Endodermal cell (in vitro differentiated cells): ENCODE measurements at regions not wholly inside any gene's neighbourhood (a gene's known extent, or its start where the extent isn't known, plus 50 kb on each side); places are given as distances from the start of the nearest gene placed in this dataset.

Experiments
- DNase-seq: peaks from one replicate; pipeline ENCODE4 v3.0.0-alpha.2; 2017
- H3K27ac ChIP-seq: 2 replicates; pipeline ENCODE4 v1.5.1; 2013; ENCODE audit warnings: mild to moderate bottlenecking, low read depth, low read length, moderate library complexity
- H3K27me3 ChIP-seq: 2 replicates; pipeline ENCODE4 v1.6.1; 2013; ENCODE audit warnings: mild to moderate bottlenecking, low read length, moderate library complexity; ENCODE audit not compliant: insufficient read depth, control insufficient read depth, poor library complexity, severe bottlenecking
- H3K36me3 ChIP-seq: 2 replicates; pipeline ENCODE4 v1.7.0; 2013; ENCODE audit warnings: mild to moderate bottlenecking, low read length, moderate library complexity; ENCODE audit not compliant: control insufficient read depth, insufficient read depth
- H3K4me1 ChIP-seq: one replicate; pipeline ENCODE4 v1.7.0; 2013; ENCODE audit warnings: low read length; ENCODE audit not compliant: control insufficient read depth, insufficient read depth
- H3K4me3 ChIP-seq: 2 replicates; pipeline ENCODE4 v1.5.1; 2013; ENCODE audit warnings: mild to moderate bottlenecking, low read length, moderate library complexity
- H3K9ac ChIP-seq: 2 replicates; pipeline ENCODE4 v1.6.1; 2013; ENCODE audit warnings: mild to moderate bottlenecking, low read length, moderate library complexity; ENCODE audit not compliant: poor library complexity, severe bottlenecking; ENCODE audit errors: extremely low read depth
- H3K9me3 ChIP-seq: 2 replicates; pipeline ENCODE4 v1.6.1; 2013; ENCODE audit warnings: mild to moderate bottlenecking, low read length, moderate library complexity; ENCODE audit not compliant: control insufficient read depth
- H3K27ac Mint-ChIP-seq: 2 replicates; pipeline ENCODE4 v1.8.0; 2020; ENCODE audit warnings: mixed read lengths
- H3K27me3 Mint-ChIP-seq: 2 replicates; pipeline ENCODE4 v1.8.0; 2021; ENCODE audit warnings: mild to moderate bottlenecking, mixed read lengths; ENCODE audit not compliant: insufficient read depth
- H3K36me3 Mint-ChIP-seq: 2 replicates; pipeline ENCODE4 v1.8.0; 2020; ENCODE audit warnings: low read depth, mixed read lengths
- H3K4me1 Mint-ChIP-seq: 2 replicates; pipeline ENCODE4 v1.8.0; 2020; ENCODE audit warnings: mixed read lengths
- H3K4me3 Mint-ChIP-seq: 2 replicates; pipeline ENCODE4 v1.8.0; 2020; ENCODE audit warnings: mild to moderate bottlenecking, moderate library complexity, mixed read lengths
- H3K9me3 Mint-ChIP-seq: 2 replicates; pipeline ENCODE4 v1.8.0; 2020; ENCODE audit warnings: mild to moderate bottlenecking, mixed read lengths
- WGBS, 2 experiments: methylation state at CpG; one replicate each; pipeline versions ENCODE4 v1.1.5 to v1.1.7; 2013; ENCODE audit warnings: missing lambda C conversion rate in 2 of 2, mixed read lengths in 1 of 2; ENCODE audit not compliant: insufficient coverage in 1 of 2, insufficient read length in 1 of 2; 5-methylcytosine and 5-hydroxymethylcytosine counted together
- TF ChIP-seq, protein P1 (sequence below): fragments of 200-600 bp; sonication (generic); conservative IDR thresholded peaks from 2 replicates; pipeline ENCODE4 v1.5.0; 2021; ENCODE audit warnings: antibody characterized with exemption, mild to moderate bottlenecking

GRCh38 chr4:169332583-169332982 is 61.8 kb upstream of the SH3RF1 start:
- no peak overlapping the region for H3K27ac ChIP-seq
- Mint-ChIP-seq H3K27ac (no peak overlapping the region), H3K27me3 (no peaks in the 10 kb centered on the region), H3K4me3 (no peak overlapping the region), H3K4me1 (peaks cover 13% of the 10 kb centered on the region), H3K9me3 (peaks cover 80% of the 10 kb centered on the region), H3K36me3 (peaks cover 35% of the 10 kb centered on the region)
- no peaks in the 10 kb centered on the region for H3K36me3 ChIP-seq
- WGBS, 2 experiments = 95 to 100% methylated on average over 2 of the region's 2 CpGs
- peak overlapping the region; percentile 66 for H3K4me3 ChIP-seq
- no peak for DNase-seq
- no peak overlapping the region for H3K9ac ChIP-seq
- H3K4me1 ChIP-seq = peaks cover 3% of the 10 kb centered on the region
- peaks cover 87% of the 10 kb centered on the region for H3K9me3 ChIP-seq
- H3K27me3 ChIP-seq = no peaks in the 10 kb centered on the region
- TF ChIP-seq, protein P1, sequence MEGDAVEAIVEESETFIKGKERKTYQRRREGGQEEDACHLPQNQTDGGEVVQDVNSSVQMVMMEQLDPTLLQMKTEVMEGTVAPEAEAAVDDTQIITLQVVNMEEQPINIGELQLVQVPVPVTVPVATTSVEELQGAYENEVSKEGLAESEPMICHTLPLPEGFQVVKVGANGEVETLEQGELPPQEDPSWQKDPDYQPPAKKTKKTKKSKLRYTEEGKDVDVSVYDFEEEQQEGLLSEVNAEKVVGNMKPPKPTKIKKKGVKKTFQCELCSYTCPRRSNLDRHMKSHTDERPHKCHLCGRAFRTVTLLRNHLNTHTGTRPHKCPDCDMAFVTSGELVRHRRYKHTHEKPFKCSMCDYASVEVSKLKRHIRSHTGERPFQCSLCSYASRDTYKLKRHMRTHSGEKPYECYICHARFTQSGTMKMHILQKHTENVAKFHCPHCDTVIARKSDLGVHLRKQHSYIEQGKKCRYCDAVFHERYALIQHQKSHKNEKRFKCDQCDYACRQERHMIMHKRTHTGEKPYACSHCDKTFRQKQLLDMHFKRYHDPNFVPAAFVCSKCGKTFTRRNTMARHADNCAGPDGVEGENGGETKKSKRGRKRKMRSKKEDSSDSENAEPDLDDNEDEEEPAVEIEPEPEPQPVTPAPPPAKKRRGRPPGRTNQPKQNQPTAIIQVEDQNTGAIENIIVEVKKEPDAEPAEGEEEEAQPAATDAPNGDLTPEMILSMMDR = no peak

DNA sequence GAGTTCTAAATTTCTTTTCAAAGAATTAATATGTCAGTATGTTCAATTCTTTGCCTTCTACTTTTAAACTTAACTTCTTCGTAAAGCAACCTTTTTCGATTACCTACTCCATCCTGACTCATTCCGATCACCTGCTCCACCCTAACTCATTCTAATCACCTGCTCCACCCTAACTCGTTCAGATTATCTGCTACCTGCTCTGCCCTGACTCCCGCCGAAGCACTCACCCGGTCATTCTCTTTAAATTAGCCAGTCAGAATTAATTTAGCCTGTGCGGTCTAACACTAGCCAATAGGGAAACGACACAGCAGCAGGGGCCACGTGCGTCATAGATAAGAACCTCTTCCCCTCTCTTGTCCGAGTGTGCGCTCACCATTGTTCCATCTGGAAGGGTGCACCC is 60.1 kb upstream of the SH3RF1 start:
- Histone ChIP-seq H3K9ac (no peak overlapping the region), H3K36me3 (no peaks in the 10 kb centered on the region), H3K4me3 (peak overlapping the region; percentile 55), H3K4me1 (peaks cover 3% of the 10 kb centered on the region), H3K27ac (no peak overlapping the region), H3K27me3 (no peaks in the 10 kb centered on the region), H3K9me3 (peaks cover 70% of the 10 kb centered on the region)
- no peak for DNase-seq
- peaks cover 13% of the 10 kb centered on the region for H3K4me1 Mint-ChIP-seq
- WGBS, 2 experiments = 92 to 94% methylated on average over 6 to 13 of the region's 13 CpGs
- peaks cover 27% of the 10 kb centered on the region for H3K36me3 Mint-ChIP-seq
- no peaks in the 10 kb centered on the region for H3K27me3 Mint-ChIP-seq
- H3K9me3 Mint-ChIP-seq = peaks cover 80% of the 10 kb centered on the region
- TF ChIP-seq, protein P1 = no peak
- H3K4me3 Mint-ChIP-seq = no peak overlapping the region
- no peak overlapping the region for H3K27ac Mint-ChIP-seq

GRCh38 chr4:169330095-169330494 is 59.3 kb upstream of the SH3RF1 start:
- H3K4me1 Mint-ChIP-seq = peaks cover 13% of the 10 kb centered on the region
- no peak overlapping the region for H3K9ac ChIP-seq
- DNase-seq = no peak
- no peaks in the 10 kb centered on the region for H3K27me3 Mint-ChIP-seq
- no peaks in the 10 kb centered on the region for H3K4me1 ChIP-seq
- peak overlapping the region; percentile 55 for H3K4me3 ChIP-seq
- no peak overlapping the region for H3K27ac Mint-ChIP-seq
- H3K4me3 Mint-ChIP-seq = no peak overlapping the region
- peaks cover 27% of the 10 kb centered on the region for H3K36me3 Mint-ChIP-seq
- peaks cover 63% of the 10 kb centered on the region for H3K9me3 ChIP-seq
- TF ChIP-seq, protein P1 = no peak
- WGBS, 2 experiments = 91 to 100% methylated on average over 2 to 6 of the region's 6 CpGs
- no peaks in the 10 kb centered on the region for H3K36me3 ChIP-seq
- H3K27me3 ChIP-seq = no peaks in the 10 kb centered on the region
- no peak overlapping the region for H3K27ac ChIP-seq
- H3K9me3 Mint-ChIP-seq = peaks cover 73% of the 10 kb centered on the region
